ENCODE measurements at regions not wholly inside any gene's neighbourhood (a gene's known extent, or its start where the extent isn't known, plus 50 kb on each side); places are given as distances from the start of the nearest gene placed in this dataset.

- no peaks in the 10 kb centered on the region for H3K4me1 ChIP-seq (replicated peaks)
- intact Hi-C loops (cut with DNase I): no loop called here
- no peak for DNase-seq (ENCODE audit: low spot score)
- H3K27me3 ChIP-seq (replicated peaks; ENCODE audit: insufficient read depth): no peaks in the 10 kb centered on the region
- H3K36me3 ChIP-seq: no peaks in the 10 kb centered on the region
- whole genome bisulfite sequencing: 29% methylated on average over 1 of the region's 1 CpG
- TF ChIP-seq POLR2A (IDR thresholded peaks at IDR 0.05): no peak
- no peak for TF ChIP-seq POLR2AphosphoS5 (IDR thresholded peaks at IDR 0.05)
- TF ChIP-seq, protein P1, sequence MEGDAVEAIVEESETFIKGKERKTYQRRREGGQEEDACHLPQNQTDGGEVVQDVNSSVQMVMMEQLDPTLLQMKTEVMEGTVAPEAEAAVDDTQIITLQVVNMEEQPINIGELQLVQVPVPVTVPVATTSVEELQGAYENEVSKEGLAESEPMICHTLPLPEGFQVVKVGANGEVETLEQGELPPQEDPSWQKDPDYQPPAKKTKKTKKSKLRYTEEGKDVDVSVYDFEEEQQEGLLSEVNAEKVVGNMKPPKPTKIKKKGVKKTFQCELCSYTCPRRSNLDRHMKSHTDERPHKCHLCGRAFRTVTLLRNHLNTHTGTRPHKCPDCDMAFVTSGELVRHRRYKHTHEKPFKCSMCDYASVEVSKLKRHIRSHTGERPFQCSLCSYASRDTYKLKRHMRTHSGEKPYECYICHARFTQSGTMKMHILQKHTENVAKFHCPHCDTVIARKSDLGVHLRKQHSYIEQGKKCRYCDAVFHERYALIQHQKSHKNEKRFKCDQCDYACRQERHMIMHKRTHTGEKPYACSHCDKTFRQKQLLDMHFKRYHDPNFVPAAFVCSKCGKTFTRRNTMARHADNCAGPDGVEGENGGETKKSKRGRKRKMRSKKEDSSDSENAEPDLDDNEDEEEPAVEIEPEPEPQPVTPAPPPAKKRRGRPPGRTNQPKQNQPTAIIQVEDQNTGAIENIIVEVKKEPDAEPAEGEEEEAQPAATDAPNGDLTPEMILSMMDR (IDR thresholded peaks at IDR 0.05): no peak
- no peak overlapping the region for H3K4me3 ChIP-seq
- no peaks in the 10 kb centered on the region for H3K9me3 ChIP-seq
- no peak overlapping the region for H3K27ac ChIP-seq
Measured at GRCh38 chr2:167851876-167852275, 395.5 kb downstream of the STK39 start.

DNA sequence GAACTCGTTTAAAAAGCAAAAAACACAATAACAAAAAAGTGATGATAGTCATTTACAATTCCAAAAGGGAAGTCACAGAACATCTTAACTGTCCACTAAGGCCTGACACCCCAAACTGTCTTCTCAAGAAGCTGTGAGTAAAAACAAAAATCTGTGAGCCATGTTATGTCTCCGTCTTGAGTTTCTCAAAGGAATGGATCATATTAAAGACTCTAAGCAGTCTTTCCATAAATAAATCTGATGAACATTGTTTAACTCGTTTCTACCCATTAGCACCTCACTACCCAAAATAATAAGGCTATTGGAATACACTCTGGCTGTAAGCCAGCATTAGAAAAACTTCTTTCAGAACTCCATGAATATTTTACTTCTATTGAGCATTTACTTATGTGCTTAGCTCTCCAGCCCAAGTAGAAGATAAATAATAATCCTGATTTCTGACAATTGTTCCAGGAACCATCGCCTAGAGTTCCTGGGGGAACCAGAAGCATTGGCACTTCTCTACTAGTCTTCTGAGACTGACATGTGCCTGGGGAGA lies 396.0 kb downstream of the STK39 start:
- Histone ChIP-seq H3K4me3 (no peak overlapping the region), H3K27me3 (replicated peaks; ENCODE audit: insufficient read depth) (no peaks in the 10 kb centered on the region), H3K4me1 (replicated peaks) (no peaks in the 10 kb centered on the region), H3K36me3 (no peaks in the 10 kb centered on the region), H3K27ac (no peak overlapping the region), H3K9me3 (no peaks in the 10 kb centered on the region)
- no peak for DNase-seq (ENCODE audit: low spot score)
- WGBS: 63% methylated on average over 4 of the region's 4 CpGs
- TF ChIP-seq POLR2AphosphoS5 (IDR thresholded peaks at IDR 0.05): no peak
- TF ChIP-seq, protein P1 (IDR thresholded peaks at IDR 0.05): no peak
- TF ChIP-seq POLR2A (IDR thresholded peaks at IDR 0.05): no peak
- intact Hi-C loops (cut with DNase I): no loop called here

- no peak for DNase-seq (ENCODE audit: low spot score)
- Histone ChIP-seq H3K4me3 (no peak overlapping the region), H3K27ac (no peak overlapping the region), H3K4me1 (replicated peaks) (no peaks in the 10 kb centered on the region), H3K9me3 (no peaks in the 10 kb centered on the region), H3K27me3 (replicated peaks; ENCODE audit: insufficient read depth) (no peaks in the 10 kb centered on the region), H3K36me3 (no peaks in the 10 kb centered on the region)
- intact Hi-C loops (cut with DNase I): no loop called here
- TF ChIP-seq, protein P1 (IDR thresholded peaks at IDR 0.05): no peak
- TF ChIP-seq POLR2A (IDR thresholded peaks at IDR 0.05): no peak
- no peak for TF ChIP-seq POLR2AphosphoS5 (IDR thresholded peaks at IDR 0.05)
- WGBS: 74% methylated on average over 9 of the region's 9 CpGs
Measured at GRCh38 chr2:167844714-167845530, 402.5 kb downstream of the STK39 start.

DNA sequence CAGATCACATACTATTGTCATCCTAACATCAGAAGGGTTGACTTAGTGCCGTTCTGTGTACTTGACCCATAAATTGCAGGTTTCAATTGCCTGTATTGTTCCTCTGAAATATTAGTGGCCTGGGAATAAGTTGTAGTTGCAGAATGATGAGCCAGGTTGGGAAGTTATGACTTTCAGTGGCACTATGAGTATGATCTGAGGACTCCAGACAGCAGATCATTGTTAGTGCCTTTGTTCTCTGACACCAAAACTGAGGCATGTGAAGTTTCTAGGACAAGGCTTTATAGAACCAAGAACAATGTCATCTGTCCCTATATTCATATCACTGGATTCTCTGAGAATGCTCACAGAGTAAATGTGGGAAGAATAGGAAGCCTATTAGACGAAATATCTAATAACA lies 403.7 kb downstream of the STK39 start:
- intact Hi-C loops (cut with DNase I): no loop called here
- Histone ChIP-seq H3K27me3 (replicated peaks; ENCODE audit: insufficient read depth) (no peaks in the 10 kb centered on the region), H3K4me1 (replicated peaks) (no peaks in the 10 kb centered on the region), H3K27ac (no peak overlapping the region), H3K36me3 (no peaks in the 10 kb centered on the region), H3K4me3 (no peak overlapping the region), H3K9me3 (no peaks in the 10 kb centered on the region)
- 84% methylated on average over 2 of the region's 2 CpGs for whole genome bisulfite sequencing
- TF ChIP-seq POLR2AphosphoS5 (IDR thresholded peaks at IDR 0.05) (no peak), POLR2A (IDR thresholded peaks at IDR 0.05) (no peak)
- TF ChIP-seq, protein P1 (IDR thresholded peaks at IDR 0.05): no peak
- no peak for DNase-seq (ENCODE audit: low spot score)

- 100% methylated on average over 1 of the region's 1 CpG for WGBS
- no peak overlapping the region for H3K4me3 ChIP-seq
- no peak overlapping the region for H3K27ac ChIP-seq
- no peaks in the 10 kb centered on the region for H3K9me3 ChIP-seq
- intact Hi-C loops (cut with DNase I): no loop called here
- H3K36me3 ChIP-seq: no peaks in the 10 kb centered on the region
- no peaks in the 10 kb centered on the region for H3K27me3 ChIP-seq (replicated peaks; ENCODE audit: insufficient read depth)
- TF ChIP-seq POLR2AphosphoS5 (IDR thresholded peaks at IDR 0.05) (no peak), POLR2A (IDR thresholded peaks at IDR 0.05) (no peak)
- TF ChIP-seq, protein P1 (IDR thresholded peaks at IDR 0.05): no peak
- DNase-seq (ENCODE audit: low spot score): no peak
- H3K4me1 ChIP-seq (replicated peaks): no peaks in the 10 kb centered on the region
Measured at GRCh38 chr2:167843217-167843616, 404.2 kb downstream of the STK39 start.
